Nephron (organoid): ENCODE measurements at regions not wholly inside any gene's neighbourhood (a gene's known extent, or its start where the extent isn't known, plus 50 kb on each side); places are given as distances from the start of the nearest gene placed in this dataset.

ENCODE experiments used
- H3K27ac Mint-ChIP-seq, 3 experiments: 2 replicates each; pipeline ENCODE4 v1.8.0; 2020; ENCODE audit warnings: mixed read lengths in 3 of 3, mild to moderate bottlenecking in 2 of 3, moderate library complexity in 1 of 3
- H3K27me3 Mint-ChIP-seq: 2 replicates; pipeline ENCODE4 v1.8.0; 2021; ENCODE audit warnings: low read depth, mild to moderate bottlenecking, moderate library complexity, mixed read lengths
- H3K36me3 Mint-ChIP-seq: 2 replicates; pipeline ENCODE4 v1.8.0; 2020; ENCODE audit warnings: low read depth, mixed read lengths
- H3K4me1 Mint-ChIP-seq: 2 replicates; pipeline ENCODE4 v1.8.0; 2020; ENCODE audit warnings: mixed read lengths
- H3K4me3 Mint-ChIP-seq, 3 experiments: 2 replicates each; pipeline ENCODE4 v1.8.0; 2020; ENCODE audit warnings: mild to moderate bottlenecking in 3 of 3, mixed read lengths in 3 of 3, moderate library complexity in 2 of 3
- H3K9me3 Mint-ChIP-seq: 2 replicates; pipeline ENCODE4 v1.8.0; 2020; ENCODE audit warnings: mixed read lengths
- TF ChIP-seq, protein P1 (sequence below), 3 experiments: fragments of 200-600 bp; sonication (generic); IDR thresholded peaks; one replicate each; pipeline ENCODE4 v1.5.0; 2021; ENCODE audit warnings: antibody characterized with exemption in 3 of 3; ENCODE audit not compliant: unreplicated experiment in 3 of 3

DNA sequence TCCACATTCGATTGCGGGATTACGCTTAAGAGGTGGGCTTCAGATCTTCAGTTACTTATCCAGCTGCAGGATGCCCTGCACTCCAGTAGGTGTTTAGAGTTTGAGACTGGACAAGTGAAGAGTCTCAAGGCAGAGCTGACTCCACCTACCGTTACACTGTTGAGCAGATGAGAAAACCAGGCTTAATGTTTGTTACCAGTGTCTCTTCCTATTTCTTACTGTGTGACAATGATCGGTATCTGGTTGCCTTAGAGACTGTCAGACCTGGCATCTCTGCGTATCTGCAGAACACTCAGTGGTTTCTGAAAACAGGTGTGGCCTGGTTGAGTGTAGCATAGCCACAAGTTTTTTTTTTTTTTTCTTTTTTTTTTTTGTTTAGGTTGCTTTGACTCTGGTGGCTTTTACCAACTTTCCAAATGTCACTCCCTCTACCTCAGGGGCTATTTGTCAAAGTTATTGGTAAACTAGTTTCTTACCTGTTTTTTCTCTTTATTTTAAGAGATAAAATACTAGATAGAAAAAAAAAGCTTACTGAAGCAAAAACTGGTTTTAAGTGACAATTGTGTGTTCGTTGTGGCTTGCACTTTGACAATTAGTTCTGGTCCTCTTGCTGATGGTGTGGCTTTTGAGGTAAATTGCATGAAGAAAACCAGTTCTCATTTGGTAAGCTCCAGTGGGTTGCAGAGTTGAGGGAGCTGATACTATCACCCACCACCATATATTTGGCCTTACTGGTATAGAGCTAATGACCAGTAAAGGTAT, 284.8 kb downstream of the ETS1 start:
- H3K4me1 Mint-ChIP-seq = peaks cover 26% of the 10 kb centered on the region
- H3K27me3 Mint-ChIP-seq = no peaks in the 10 kb centered on the region
- no peaks in the 10 kb centered on the region for H3K36me3 Mint-ChIP-seq
- H3K4me3 Mint-ChIP-seq = no peak overlapping the region
- no peaks in the 10 kb centered on the region for H3K9me3 Mint-ChIP-seq
- TF ChIP-seq, protein P1, sequence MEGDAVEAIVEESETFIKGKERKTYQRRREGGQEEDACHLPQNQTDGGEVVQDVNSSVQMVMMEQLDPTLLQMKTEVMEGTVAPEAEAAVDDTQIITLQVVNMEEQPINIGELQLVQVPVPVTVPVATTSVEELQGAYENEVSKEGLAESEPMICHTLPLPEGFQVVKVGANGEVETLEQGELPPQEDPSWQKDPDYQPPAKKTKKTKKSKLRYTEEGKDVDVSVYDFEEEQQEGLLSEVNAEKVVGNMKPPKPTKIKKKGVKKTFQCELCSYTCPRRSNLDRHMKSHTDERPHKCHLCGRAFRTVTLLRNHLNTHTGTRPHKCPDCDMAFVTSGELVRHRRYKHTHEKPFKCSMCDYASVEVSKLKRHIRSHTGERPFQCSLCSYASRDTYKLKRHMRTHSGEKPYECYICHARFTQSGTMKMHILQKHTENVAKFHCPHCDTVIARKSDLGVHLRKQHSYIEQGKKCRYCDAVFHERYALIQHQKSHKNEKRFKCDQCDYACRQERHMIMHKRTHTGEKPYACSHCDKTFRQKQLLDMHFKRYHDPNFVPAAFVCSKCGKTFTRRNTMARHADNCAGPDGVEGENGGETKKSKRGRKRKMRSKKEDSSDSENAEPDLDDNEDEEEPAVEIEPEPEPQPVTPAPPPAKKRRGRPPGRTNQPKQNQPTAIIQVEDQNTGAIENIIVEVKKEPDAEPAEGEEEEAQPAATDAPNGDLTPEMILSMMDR (IDR thresholded peaks at IDR 0.05; ENCODE audit: unreplicated experiment in 3 of 3) = no peak
- H3K27ac Mint-ChIP-seq = no peak overlapping the region

DNA sequence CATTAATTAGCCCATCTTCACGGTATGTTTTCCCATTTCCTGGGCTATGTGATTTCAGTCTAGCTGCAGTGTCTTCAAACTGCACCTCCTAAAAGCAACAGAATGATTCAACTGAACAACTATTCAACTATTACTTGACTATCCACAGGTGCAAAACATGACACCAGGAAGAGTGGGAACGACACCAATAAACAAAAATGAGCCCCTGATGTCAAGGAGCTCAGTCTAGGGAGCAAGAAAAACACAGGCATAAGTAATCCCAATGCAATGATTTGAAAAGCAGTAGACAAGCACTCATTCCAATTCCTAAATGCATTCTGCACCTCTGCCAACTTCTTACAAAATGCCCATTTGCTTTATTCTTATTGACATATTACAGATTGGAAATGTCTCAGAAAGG, 285.6 kb downstream of the ETS1 start:
- no peaks in the 10 kb centered on the region for H3K27me3 Mint-ChIP-seq
- no peaks in the 10 kb centered on the region for H3K36me3 Mint-ChIP-seq
- no peak overlapping the region for H3K4me3 Mint-ChIP-seq
- no peak overlapping the region for H3K27ac Mint-ChIP-seq
- peaks cover 34% of the 10 kb centered on the region for H3K4me1 Mint-ChIP-seq
- H3K9me3 Mint-ChIP-seq = no peaks in the 10 kb centered on the region
- TF ChIP-seq, protein P1 (IDR thresholded peaks at IDR 0.05; ENCODE audit: unreplicated experiment in 3 of 3) = no peak

DNA sequence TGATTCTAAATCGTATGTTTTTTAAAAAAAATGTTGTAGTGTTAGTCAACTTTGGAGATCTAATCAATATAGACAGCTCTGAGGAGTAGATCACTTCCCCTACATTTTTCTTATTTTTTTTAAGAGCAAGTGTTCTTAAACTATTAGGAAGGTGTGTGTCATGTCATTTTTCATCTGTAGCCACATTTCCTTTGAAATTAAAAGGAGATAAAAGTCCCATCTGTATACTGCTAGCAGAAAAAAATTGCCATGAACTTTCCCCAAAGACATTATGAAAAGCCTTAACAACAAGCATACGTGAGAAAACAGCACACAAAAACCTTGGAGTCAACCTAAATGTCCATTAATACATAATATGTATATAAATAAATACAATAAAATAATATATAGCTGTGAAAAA, 286.6 kb downstream of the ETS1 start:
- H3K36me3 Mint-ChIP-seq = no peaks in the 10 kb centered on the region
- TF ChIP-seq, protein P1 (IDR thresholded peaks at IDR 0.05; ENCODE audit: unreplicated experiment in 3 of 3) = no peak
- H3K27ac Mint-ChIP-seq = no peak overlapping the region
- H3K4me1 Mint-ChIP-seq = peaks cover 36% of the 10 kb centered on the region
- H3K9me3 Mint-ChIP-seq = no peaks in the 10 kb centered on the region
- no peaks in the 10 kb centered on the region for H3K27me3 Mint-ChIP-seq
- H3K4me3 Mint-ChIP-seq = no peak overlapping the region

DNA sequence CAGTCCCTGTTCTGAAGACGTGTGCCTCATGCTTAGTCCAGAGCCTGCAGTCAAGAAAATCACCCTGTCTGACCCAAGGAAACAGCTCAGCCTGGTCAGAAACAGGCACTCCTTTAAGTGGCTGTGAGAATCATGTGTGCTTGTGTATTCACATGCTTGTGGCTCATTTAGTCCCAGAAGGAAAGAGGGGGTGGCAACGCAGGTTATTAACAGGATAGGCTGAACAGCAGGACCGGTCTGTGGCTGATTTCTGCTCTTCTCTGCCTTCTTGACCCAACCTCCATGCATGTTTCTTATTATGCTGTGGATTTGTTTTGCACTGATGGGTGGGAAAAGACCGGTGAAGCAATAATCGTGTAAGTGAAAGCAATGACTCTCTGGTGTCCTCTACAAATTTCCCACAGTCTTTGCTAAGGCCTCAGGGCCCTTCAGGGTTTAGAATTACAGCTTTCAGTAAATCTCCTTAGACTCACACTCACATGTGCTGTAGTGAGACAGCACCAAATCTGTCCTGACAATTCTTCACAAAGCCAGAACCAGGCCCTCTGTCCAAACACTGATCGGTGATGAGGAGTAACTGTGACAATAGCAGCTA, 288.1 kb downstream of the ETS1 start:
- Mint-ChIP-seq H3K9me3 (peaks cover 2% of the 10 kb centered on the region), H3K4me1 (peaks cover 48% of the 10 kb centered on the region), H3K4me3 (no peak overlapping the region), H3K36me3 (no peaks in the 10 kb centered on the region), H3K27ac (peak overlapping the region; percentile 54 to 85 (median 59)), H3K27me3 (no peaks in the 10 kb centered on the region)
- TF ChIP-seq, protein P1 (IDR thresholded peaks at IDR 0.05; ENCODE audit: unreplicated experiment in 3 of 3) = no peak

DNA sequence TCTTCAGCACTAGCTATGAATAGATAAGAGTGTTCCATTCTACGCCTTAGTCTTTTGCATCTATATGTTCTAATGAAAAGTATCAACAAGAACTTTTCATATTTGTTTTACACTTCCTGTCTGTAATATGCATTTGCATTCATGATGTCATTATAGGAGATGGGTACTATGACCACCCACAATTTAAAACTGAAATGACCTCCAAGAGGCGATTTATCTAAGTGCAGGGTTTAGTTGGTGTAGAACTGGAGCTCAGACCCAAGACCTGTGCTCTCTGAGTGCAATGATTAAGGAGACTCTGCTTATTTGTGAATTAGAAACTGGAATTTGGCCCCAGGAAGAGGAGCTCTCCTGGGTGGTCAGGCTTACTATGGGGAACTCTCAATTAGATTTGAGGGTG, 289.1 kb downstream of the ETS1 start:
- H3K36me3 Mint-ChIP-seq = no peaks in the 10 kb centered on the region
- TF ChIP-seq, protein P1 (IDR thresholded peaks at IDR 0.05; ENCODE audit: unreplicated experiment in 3 of 3) = no peak
- no peaks in the 10 kb centered on the region for H3K27me3 Mint-ChIP-seq
- H3K9me3 Mint-ChIP-seq = peaks cover 2% of the 10 kb centered on the region
- H3K27ac Mint-ChIP-seq = peak overlapping the region; percentile 54 to 85 (median 59)
- H3K4me1 Mint-ChIP-seq = peaks cover 56% of the 10 kb centered on the region
- no peak overlapping the region for H3K4me3 Mint-ChIP-seq

DNA sequence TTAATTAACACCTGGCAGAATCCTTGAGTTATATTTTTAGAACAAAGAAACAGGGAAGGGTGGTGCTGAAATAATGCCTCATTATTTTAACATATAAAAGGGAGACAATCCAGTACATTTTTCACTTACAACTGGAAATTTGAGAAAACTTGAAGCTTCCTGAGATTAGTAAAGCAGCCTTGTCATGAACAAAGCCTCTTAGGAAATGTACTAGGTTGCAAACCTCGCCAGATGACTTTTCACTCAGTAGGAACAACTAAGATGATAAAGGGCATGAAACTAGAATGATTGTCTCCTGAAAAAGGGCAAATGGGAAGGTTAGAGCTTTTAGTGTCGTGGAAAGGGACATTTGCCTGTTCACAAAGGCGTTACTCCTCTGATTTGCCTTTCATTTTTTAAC, 289.6 kb downstream of the ETS1 start:
- H3K27me3 Mint-ChIP-seq = peaks cover 4% of the 10 kb centered on the region
- H3K4me1 Mint-ChIP-seq = peaks cover 60% of the 10 kb centered on the region
- H3K27ac Mint-ChIP-seq = peak overlapping the region; percentile 54 to 85 (median 59)
- H3K36me3 Mint-ChIP-seq = no peaks in the 10 kb centered on the region
- peaks cover 2% of the 10 kb centered on the region for H3K9me3 Mint-ChIP-seq
- TF ChIP-seq, protein P1 (IDR thresholded peaks at IDR 0.05; ENCODE audit: unreplicated experiment in 3 of 3) = no peak
- H3K4me3 Mint-ChIP-seq = no peak overlapping the region
